ENCODE measurements at regions not wholly inside any gene's neighbourhood (a gene's known extent, or its start where the extent isn't known, plus 50 kb on each side); places are given as distances from the start of the nearest gene placed in this dataset.

DNA sequence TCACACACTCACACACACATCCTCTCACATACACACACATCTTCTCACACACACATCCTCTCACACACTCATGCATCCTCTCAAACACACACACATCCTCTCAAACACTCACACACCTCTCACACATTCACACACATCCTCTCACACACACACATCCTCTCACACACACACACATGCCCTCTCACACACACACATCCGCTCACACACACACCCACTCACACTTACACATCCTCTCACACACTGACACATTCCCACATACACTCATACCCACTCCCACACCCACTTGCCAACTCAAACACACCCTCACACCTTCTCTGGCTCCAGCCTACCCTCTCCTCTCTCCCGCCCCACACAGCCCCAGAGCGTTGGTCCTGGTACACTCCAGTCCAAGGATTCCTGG is 127.9 kb upstream of the SLC30A5 start:
- TF ChIP-seq, protein P1, sequence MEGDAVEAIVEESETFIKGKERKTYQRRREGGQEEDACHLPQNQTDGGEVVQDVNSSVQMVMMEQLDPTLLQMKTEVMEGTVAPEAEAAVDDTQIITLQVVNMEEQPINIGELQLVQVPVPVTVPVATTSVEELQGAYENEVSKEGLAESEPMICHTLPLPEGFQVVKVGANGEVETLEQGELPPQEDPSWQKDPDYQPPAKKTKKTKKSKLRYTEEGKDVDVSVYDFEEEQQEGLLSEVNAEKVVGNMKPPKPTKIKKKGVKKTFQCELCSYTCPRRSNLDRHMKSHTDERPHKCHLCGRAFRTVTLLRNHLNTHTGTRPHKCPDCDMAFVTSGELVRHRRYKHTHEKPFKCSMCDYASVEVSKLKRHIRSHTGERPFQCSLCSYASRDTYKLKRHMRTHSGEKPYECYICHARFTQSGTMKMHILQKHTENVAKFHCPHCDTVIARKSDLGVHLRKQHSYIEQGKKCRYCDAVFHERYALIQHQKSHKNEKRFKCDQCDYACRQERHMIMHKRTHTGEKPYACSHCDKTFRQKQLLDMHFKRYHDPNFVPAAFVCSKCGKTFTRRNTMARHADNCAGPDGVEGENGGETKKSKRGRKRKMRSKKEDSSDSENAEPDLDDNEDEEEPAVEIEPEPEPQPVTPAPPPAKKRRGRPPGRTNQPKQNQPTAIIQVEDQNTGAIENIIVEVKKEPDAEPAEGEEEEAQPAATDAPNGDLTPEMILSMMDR (IDR thresholded peaks at IDR 0.05) = no peak
- TF ChIP-seq EP300 (IDR thresholded peaks at IDR 0.05) = no peak
- no peak for TF ChIP-seq POLR2A (IDR thresholded peaks at IDR 0.05; ENCODE audit: low read depth)
